Retinal pigment epithelial cell (primary cell): ENCODE measurements at regions not wholly inside any gene's neighbourhood (a gene's known extent, or its start where the extent isn't known, plus 50 kb on each side); places are given as distances from the start of the nearest gene placed in this dataset.

Experiments
- DNase-seq: peaks from one replicate; pipeline ENCODE4 v3.0.0-alpha.2; 2010; ENCODE audit warnings: low read depth
- H3K4me3 ChIP-seq: 2 replicates; pipeline ENCODE4 v1.5.1; 2011; ENCODE audit warnings: mild to moderate bottlenecking, low read length, control low read depth, moderate library complexity
- TF ChIP-seq, protein P1 (sequence below): conservative IDR thresholded peaks from 2 replicates; pipeline ENCODE4 v1.5.1; 2011; ENCODE audit warnings: low read depth, low read length, control low read depth, inconsistent platforms

DNA sequence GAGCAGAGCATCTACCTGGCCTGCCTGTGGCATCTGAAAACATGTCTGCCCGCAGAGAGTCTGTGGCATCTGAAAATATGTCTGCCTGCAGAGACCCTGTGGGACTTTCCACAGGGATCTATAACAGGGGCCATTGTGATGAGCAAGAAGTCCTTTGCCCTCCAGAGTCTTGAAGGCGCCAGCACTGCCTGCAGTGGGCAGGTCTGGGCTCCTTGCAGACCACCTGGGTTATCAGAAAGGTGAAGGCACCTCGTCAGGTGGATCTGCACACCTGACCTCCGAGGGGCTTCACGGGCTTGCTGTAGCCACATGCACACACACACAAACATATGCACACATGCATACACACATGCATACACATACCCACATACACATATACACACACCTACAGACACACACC, 189.5 kb upstream of the HDAC4 start:
- TF ChIP-seq, protein P1, sequence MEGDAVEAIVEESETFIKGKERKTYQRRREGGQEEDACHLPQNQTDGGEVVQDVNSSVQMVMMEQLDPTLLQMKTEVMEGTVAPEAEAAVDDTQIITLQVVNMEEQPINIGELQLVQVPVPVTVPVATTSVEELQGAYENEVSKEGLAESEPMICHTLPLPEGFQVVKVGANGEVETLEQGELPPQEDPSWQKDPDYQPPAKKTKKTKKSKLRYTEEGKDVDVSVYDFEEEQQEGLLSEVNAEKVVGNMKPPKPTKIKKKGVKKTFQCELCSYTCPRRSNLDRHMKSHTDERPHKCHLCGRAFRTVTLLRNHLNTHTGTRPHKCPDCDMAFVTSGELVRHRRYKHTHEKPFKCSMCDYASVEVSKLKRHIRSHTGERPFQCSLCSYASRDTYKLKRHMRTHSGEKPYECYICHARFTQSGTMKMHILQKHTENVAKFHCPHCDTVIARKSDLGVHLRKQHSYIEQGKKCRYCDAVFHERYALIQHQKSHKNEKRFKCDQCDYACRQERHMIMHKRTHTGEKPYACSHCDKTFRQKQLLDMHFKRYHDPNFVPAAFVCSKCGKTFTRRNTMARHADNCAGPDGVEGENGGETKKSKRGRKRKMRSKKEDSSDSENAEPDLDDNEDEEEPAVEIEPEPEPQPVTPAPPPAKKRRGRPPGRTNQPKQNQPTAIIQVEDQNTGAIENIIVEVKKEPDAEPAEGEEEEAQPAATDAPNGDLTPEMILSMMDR = no peak
- no peak for DNase-seq

DNA sequence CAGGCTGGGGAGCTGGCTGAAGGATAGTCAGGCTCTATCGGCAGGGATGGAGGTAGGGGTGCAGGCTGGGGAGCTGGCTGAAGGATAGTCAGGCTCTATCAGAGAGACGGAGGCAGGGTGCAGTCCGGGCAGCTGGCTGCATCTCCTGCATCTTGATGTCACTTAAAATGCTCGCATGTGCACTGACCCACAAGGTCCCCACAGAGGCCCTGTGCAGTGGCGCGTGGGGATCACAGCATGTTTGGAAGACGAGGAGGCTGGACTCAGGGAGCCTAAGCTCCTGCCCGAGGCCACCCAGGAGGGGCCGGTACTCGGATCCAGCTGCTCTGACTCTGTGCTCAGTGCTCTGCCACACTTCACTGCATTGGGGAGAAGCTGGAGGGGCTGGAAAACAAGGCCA, 189.0 kb upstream of the HDAC4 start:
- H3K4me3 ChIP-seq = no peak overlapping the region
- no peak for DNase-seq
- TF ChIP-seq, protein P1 = no peak

More for the DNA sequence above, 189.5 kb upstream of the HDAC4 start:
- H3K4me3 ChIP-seq = no peak overlapping the region

DNA sequence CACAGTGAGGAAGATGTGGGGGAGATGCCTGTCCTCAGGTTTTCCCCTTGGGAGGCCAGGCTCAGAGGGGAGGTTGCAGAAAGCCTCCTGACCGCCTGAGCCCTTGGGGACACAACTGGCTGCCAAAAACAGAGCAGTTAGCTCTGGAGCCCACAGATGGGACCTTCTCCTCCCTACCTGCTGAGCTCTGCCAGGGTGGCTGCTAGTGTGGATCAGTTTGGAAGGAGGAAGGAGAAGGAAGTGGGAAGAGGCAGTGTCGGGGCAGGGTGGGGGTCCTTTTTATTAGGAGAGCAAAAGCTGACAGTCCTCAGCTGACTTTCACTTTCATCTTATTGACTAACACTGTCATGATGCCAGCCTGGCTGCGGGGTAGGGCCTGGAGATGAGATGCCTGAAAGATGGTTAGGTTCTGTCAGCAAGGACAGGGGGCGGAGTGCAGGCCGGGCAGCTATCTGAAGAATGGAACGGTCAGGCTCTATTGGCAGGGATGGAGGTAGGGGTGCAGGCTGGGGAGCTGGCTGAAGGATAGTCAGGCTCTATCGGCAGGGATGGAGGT, 188.5 kb upstream of the HDAC4 start:
- no peak for DNase-seq
- H3K4me3 ChIP-seq = no peak overlapping the region
- TF ChIP-seq, protein P1 = no peak

DNA sequence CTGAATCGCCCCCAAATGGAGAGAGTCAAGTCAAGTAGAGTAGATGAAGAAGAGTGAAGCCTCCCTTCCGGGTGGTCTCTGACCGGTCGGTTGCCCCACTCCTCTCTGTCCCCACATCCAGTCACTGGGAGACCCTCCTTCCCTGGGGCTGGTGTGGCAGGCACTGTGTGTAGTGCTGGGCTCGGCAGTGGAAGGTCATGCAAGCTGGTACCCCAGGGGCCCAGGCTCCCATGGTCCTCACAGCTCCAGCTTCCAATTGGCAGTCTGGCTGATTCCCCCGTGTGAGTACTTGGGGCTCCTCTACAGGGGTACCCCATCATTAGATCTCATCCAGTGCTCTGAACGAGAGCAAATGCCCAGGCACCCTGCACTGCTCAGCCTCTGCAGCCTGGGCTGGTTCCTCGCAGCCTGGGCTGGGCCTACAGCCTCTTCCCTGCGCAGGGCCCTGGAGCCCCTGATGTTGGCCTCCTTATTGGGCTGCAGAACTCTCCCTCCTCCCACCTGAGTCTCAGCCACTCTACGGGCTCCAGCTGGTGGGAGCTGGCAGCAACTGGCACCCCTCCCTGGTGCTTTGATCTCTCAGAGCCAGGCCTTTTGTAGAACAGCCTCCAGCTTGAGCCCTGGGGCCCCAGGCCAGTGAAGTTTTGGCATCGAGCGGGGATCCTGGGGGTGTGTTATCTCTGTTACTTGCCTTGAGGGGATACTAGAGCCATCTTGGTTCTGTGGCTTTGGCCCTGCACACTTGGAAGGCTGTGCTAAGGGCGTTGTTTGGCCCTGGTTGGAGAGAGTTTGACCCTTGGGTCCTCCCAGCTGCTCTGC, 187.8 kb upstream of the HDAC4 start:
- no peak overlapping the region for H3K4me3 ChIP-seq
- TF ChIP-seq, protein P1 = no peak
- no peak for DNase-seq

DNA sequence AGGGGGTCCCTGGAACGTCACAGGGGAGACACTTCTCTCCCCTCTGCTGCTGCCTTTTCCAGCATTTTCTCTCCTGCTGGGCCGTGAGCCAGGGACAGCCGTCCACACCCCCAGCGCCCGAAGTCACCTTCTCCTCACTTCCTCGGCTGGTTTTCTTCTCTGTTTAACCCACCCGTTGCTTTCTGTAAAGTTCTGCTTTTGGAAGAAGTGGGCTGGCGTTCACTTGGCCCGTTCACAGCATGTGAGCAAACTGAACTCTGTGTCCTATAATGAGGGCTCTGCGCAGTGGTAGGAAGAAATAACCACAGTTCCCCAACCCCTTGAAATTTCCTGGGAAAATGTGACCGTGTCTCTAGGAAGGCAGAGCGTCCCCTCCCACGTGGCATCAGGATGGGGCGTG, 187.0 kb upstream of the HDAC4 start:
- TF ChIP-seq, protein P1 = no peak
- DNase-seq = no peak
- H3K4me3 ChIP-seq = no peak overlapping the region

DNA sequence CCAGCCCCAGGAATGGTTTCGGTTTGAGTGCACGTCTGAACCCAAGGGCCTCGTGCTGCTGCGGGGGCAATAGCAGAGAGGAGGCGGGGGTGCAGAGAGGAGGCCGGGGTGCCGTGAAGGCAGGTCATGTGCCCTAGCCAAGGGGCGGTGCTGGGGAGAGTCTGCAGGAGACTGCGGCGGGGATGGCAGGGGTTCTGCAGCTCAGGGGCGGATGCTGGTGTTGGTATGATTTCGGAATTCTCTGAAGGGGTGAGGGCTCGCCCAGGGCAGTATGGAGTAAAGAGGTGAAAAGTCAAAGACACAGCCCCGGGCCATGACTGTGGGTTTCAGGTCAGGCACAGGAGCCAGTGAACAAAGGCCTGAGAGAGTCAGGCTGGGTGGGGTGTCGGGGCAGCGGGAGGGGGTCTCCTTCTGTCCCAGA, 186.5 kb upstream of the HDAC4 start:
- DNase-seq = no peak

More for the DNA sequence above, 186.5 kb upstream of the HDAC4 start:
- TF ChIP-seq, protein P1 = no peak
- H3K4me3 ChIP-seq = no peak overlapping the region
